K562 (cell line): ENCODE measurements at regions not wholly inside any gene's neighbourhood (a gene's known extent, or its start where the extent isn't known, plus 50 kb on each side); places are given as distances from the start of the nearest gene placed in this dataset.

Experiments used
- ATAC-seq: fragments of 200-7000 bp; cut with Tn5 transposase; 3 replicates; pipeline ENCODE4 v1.9.1; 2020; ENCODE audit warnings: moderate library complexity
- BruUV-seq: library from RNA; stranded (reverse); fragments of 400-500 nt; replicated peaks from 2 replicates; lab custom pipeline; 2021; lab: Mats Ljungman, UMichigan
- CTCF ChIA-PET: fragments of 300-600 bp; formaldehyde crosslinking; extraction: SDS; loops from one replicate; lab custom pipeline; 2021; ENCODE audit warnings: low intra/inter-chr PET ratio; lab: Yijun Ruan, JAX
- POLR2A ChIA-PET: fragments of 300-600, 350-650 bp; sonication (Branson Sonifier 250); formaldehyde crosslinking; extraction: SDS; loops from one replicate; lab custom pipeline; 2021; ENCODE audit warnings: antibody characterized with exemption, inconsistent platforms; lab: Yijun Ruan, JAX
- DNase-seq, 4 experiments: peaks; one replicate each; pipeline versions ENCODE4 v3.0.0 to v3.0.0-alpha.2; 2011 to 2018; ENCODE audit warnings: low spot score in 3 of 4, mixed read lengths in 3 of 4; ENCODE audit errors: extremely low read depth in 1 of 4
- FAIRE-seq: peaks from 2 replicates; lab custom pipeline; 2011; peaks lifted over from hg19 to GRCh38; lab: Jason Lieb, UNC
- H2AFZ ChIP-seq: 2 replicates; pipeline ENCODE4 v1.6.0; 2011; ENCODE audit warnings: low read depth, low read length, control low read depth, inconsistent platforms
- H3K27ac ChIP-seq: fragments of 200-600 bp; 3 replicates; pipeline ENCODE4 v1.8.0; 2011; ENCODE audit warnings: low read depth, mild to moderate bottlenecking, control low read depth, inconsistent platforms, low read length, moderate library complexity, mixed read lengths; ENCODE audit errors: extremely low read depth
- H3K27me3 ChIP-seq, 2 experiments: fragments of 300-600 bp in 1 of 2; 2 replicates in 1 of 2; 3 replicates in 1 of 2; pipeline versions ENCODE4 v1.6.0 to v1.8.0; 2011; ENCODE audit warnings: inconsistent platforms in 2 of 2, low read length in 2 of 2, mild to moderate bottlenecking in 1 of 2, mixed read lengths in 1 of 2, moderate library complexity in 1 of 2; ENCODE audit not compliant: control insufficient read depth in 2 of 2, insufficient read depth in 2 of 2
- H3K36me3 ChIP-seq: fragments of 300-600 bp; 3 replicates; pipeline ENCODE4 v1.8.0; 2011; ENCODE audit warnings: mild to moderate bottlenecking, low read length, inconsistent platforms; ENCODE audit not compliant: control insufficient read depth, insufficient read depth
- H3K4me1 ChIP-seq, 2 experiments: fragments of 200-600 bp in 1 of 2; replicated peaks in 1 of 2; 2 replicates in 1 of 2; 3 replicates in 1 of 2; pipeline versions ENCODE4 v1.5.1 to v1.8.0; 2011; ENCODE audit warnings: inconsistent platforms in 2 of 2, low read length in 2 of 2, mild to moderate bottlenecking in 1 of 2, mixed read lengths in 1 of 2, moderate library complexity in 1 of 2; ENCODE audit not compliant: control insufficient read depth in 2 of 2, insufficient read depth in 2 of 2
- H3K4me2 ChIP-seq: 2 replicates; pipeline ENCODE4 v1.6.1; 2011; ENCODE audit warnings: low read length, control low read depth, inconsistent platforms, mixed read lengths; ENCODE audit not compliant: insufficient read depth
- H3K4me3 ChIP-seq: fragments of 200-600 bp; sonication (generic), shearing (Covaris generic); 2 replicates; pipeline ENCODE4 v1.5.1; 2016; ENCODE audit warnings: control low read depth, inconsistent platforms
- H3K79me2 ChIP-seq: fragments of 200-600 bp; 3 replicates; pipeline ENCODE4 v1.8.0; 2011; ENCODE audit warnings: low read length, inconsistent platforms; ENCODE audit not compliant: control insufficient read depth, insufficient read depth
- H3K9ac ChIP-seq, 2 experiments: 2 replicates each; pipeline versions ENCODE4 v1.6.0 to v1.6.1; 2011; ENCODE audit warnings: low read depth in 2 of 2, low read length in 2 of 2, control low read depth in 1 of 2, inconsistent platforms in 1 of 2, mild to moderate bottlenecking in 1 of 2, mixed read lengths in 1 of 2; ENCODE audit not compliant: insufficient read depth in 1 of 2
- H3K9me1 ChIP-seq: one replicate; pipeline ENCODE4 v1.6.0; 2011; ENCODE audit warnings: inconsistent platforms, mild to moderate bottlenecking, low read length, moderate library complexity; ENCODE audit not compliant: control insufficient read depth, insufficient read depth
- H3K9me3 ChIP-seq: replicated peaks from 2 replicates; pipeline ENCODE4 v1.5.1; 2011; ENCODE audit warnings: low read depth, low read length, inconsistent platforms; ENCODE audit not compliant: control insufficient read depth, insufficient read depth
- H4K20me1 ChIP-seq: replicated peaks from 2 replicates; pipeline ENCODE4 v1.6.1; 2011; ENCODE audit warnings: low read length, inconsistent platforms, mixed read lengths; ENCODE audit not compliant: control insufficient read depth, insufficient read depth
- ATF7 ChIP-seq: fragments of 450-650 bp; IDR thresholded peaks from 2 replicates; pipeline ENCODE4 v1.7.1; 2014; ENCODE audit warnings: mild to moderate bottlenecking, moderate library complexity
- CHD4 ChIP-seq: fragments of 200-600 bp; sonication (generic); IDR thresholded peaks from 3 replicates; pipeline ENCODE4 v1.6.1; 2012; ENCODE audit warnings: low read depth, mild to moderate bottlenecking, mixed read lengths, low read length, inconsistent platforms; ENCODE audit not compliant: insufficient read depth, insufficient replicate concordance, poor library complexity, severe bottlenecking
- CSDE1 ChIP-seq, 2 experiments: fragments of 450-650 bp; IDR thresholded peaks; 2 replicates each; pipeline ENCODE4 v1.6.1; 2016; ENCODE audit warnings: mild to moderate bottlenecking in 1 of 2
- ESRRA ChIP-seq: fragments of 450-650 bp; IDR thresholded peaks from 2 replicates; pipeline ENCODE4 v1.6.1; 2014; ENCODE audit warnings: low read depth, mild to moderate bottlenecking, moderate library complexity, borderline replicate concordance
- FOXA1 ChIP-seq: fragments of 450-650 bp; IDR thresholded peaks from 2 replicates; pipeline ENCODE4 v1.6.1; 2016; ENCODE audit warnings: mild to moderate bottlenecking, borderline replicate concordance
- GABPB2 ChIP-seq: fragments of 250-450 bp; sonication (Bioruptor Pico); conservative IDR thresholded peaks from 2 replicates; pipeline ENCODE4 v1.5.1; 2021; ENCODE audit warnings: mild to moderate bottlenecking
- KLF6 ChIP-seq: fragments of 250-450 bp; sonication (Bioruptor Pico); IDR thresholded peaks from 2 replicates; pipeline ENCODE4 v1.4.0; 2020; ENCODE audit warnings: mild to moderate bottlenecking, moderate library complexity, borderline replicate concordance
- NFRKB ChIP-seq: fragments of 450-650 bp; IDR thresholded peaks from 2 replicates; pipeline ENCODE4 v1.6.1; 2016; ENCODE audit warnings: low read depth
- RCOR1 ChIP-seq, 2 experiments: IDR thresholded peaks; 2 replicates each; pipeline ENCODE4 v1.6.1; 2012; ENCODE audit warnings: low read depth in 2 of 2, low read length in 2 of 2, borderline replicate concordance in 1 of 2, improper control_type of control experiment in 1 of 2
- RFX5 ChIP-seq: IDR thresholded peaks from 2 replicates; pipeline ENCODE4 v1.6.1; 2011; ENCODE audit warnings: low read depth, mild to moderate bottlenecking, improper control_type of control experiment, low read length
- STAG1 ChIP-seq: sonication (generic); formaldehyde crosslinking; IDR thresholded peaks from 2 replicates; pipeline ENCODE4 v1.5.0; 2020; ENCODE audit warnings: missing genetic modification reagents, borderline replicate concordance
- WGBS: fragments of 100-300 bp; shearing (Covaris generic); methylation state at CpG from one replicate; pipeline ENCODE4 v1.1.6; 2016; ENCODE audit warnings: low coverage, mixed read lengths; ENCODE audit not compliant: insufficient coverage; ENCODE audit errors: missing lambda C conversion rate; 5-methylcytosine and 5-hydroxymethylcytosine counted together
- in situ Hi-C: fragments of 300-500 bp; cut with MboI; formaldehyde crosslinking; loops from 4 replicates; pipeline ENCODE4 v1.15.0; 2018; ENCODE audit warnings: inconsistent platforms, mixed read lengths
- intact Hi-C: fragments of 100-400 bp; cut with micrococcal nuclease; formaldehyde crosslinking; loops from 2 replicates; pipeline ENCODE4 v1.14.2; 2022

GRCh38 chr11:45752106-45752505 lies 52.8 kb upstream of the SLC35C1 start:
- BruUV-seq: no TSS peak
- no peaks in the 10 kb centered on the region for H4K20me1 ChIP-seq
- ATAC-seq (peak; percentile 78), FAIRE-seq (no peak), DNase-seq (peak in 2 of 4 experiments; percentile 18 to 61)
- no peak overlapping the region for H2AFZ ChIP-seq
- no peaks in the 10 kb centered on the region for H3K9me1 ChIP-seq
- CTCF ChIA-PET: no interaction called here
- WGBS: 1% methylated on average over 11 of the region's 11 CpGs
- intact Hi-C loops (no loop called here), in situ Hi-C loops (no loop called here)
- no peak overlapping the region for H3K27ac ChIP-seq
- H3K4me3 ChIP-seq: no peak overlapping the region
- peaks cover 36 to 74% of the 10 kb centered on the region in 2 experiments for H3K27me3 ChIP-seq
- H3K9me3 ChIP-seq: no peaks in the 10 kb centered on the region
- peaks cover 0 to 8% of the 10 kb centered on the region in 2 experiments; a peak in 2 of 5 replicates for H3K4me1 ChIP-seq
- H3K4me2 ChIP-seq: no peak overlapping the region
- H3K9ac ChIP-seq: no peak overlapping the region
- TF ChIP-seq ATF7 (no peak), STAG1 (CRISPR knock-in tag) (no peak), NFRKB (no peak), ESRRA (no peak)
- TF ChIP-seq, all 486 proteins: peak for 0
- POLR2A ChIA-PET: no interaction called here
- Histone ChIP-seq H3K79me2 (no peaks in the 10 kb centered on the region), H3K36me3 (no peaks in the 10 kb centered on the region)

DNA sequence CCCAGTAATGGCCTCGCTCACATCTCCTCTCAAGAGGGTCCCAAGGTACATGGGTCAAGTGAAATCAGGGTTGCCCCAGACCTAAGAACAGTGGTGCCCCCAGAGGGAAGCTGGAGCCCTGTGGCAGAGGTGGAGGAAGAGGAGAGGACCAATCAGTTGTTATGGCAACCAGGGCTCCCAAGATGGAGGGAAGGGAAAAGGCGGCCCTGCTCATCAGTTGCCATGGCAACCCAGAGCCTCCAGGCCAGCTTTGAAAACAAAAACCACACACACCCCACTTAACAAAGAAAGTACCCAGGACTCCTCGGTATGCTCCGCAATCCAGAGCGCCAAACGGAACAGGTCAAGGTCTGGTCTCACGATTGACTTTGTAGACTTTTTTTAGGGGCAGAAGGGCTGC lies 53.5 kb upstream of the SLC35C1 start:
- H4K20me1 ChIP-seq: no peaks in the 10 kb centered on the region
- no peak for FAIRE-seq
- no peak for ATAC-seq
- peaks cover 0 to 6% of the 10 kb centered on the region in 2 experiments; a peak in 2 of 5 replicates for H3K4me1 ChIP-seq
- H3K27me3 ChIP-seq: peaks cover 36 to 75% of the 10 kb centered on the region in 2 experiments
- no peak overlapping the region for H3K4me2 ChIP-seq
- H3K4me3 ChIP-seq: no peak overlapping the region
- CTCF ChIA-PET: no interaction called here
- H3K79me2 ChIP-seq: no peaks in the 10 kb centered on the region
- no peak overlapping the region for H3K27ac ChIP-seq
- H3K36me3 ChIP-seq: no peaks in the 10 kb centered on the region
- no peaks in the 10 kb centered on the region for H3K9me1 ChIP-seq
- no TSS peak for BruUV-seq
- H3K9ac ChIP-seq: no peak overlapping the region
- in situ Hi-C loops (no loop called here), intact Hi-C loops (no loop called here)
- no peaks in the 10 kb centered on the region for H3K9me3 ChIP-seq
- WGBS: 4% methylated on average over 7 of the region's 7 CpGs
- H2AFZ ChIP-seq: no peak overlapping the region
- POLR2A ChIA-PET: interaction anchor here (0.6 kb wide), 1 partner anchor 47 kb away, joined by 3 read pairs; no protein-coding TSS in a partner anchor
- DNase-seq: peak; percentile 21 to 42 (median 24)
- TF ChIP-seq CHD4: no peak
- TF ChIP-seq GABPB2 (CRISPR knock-in tag): no peak
- TF ChIP-seq KLF6 (CRISPR knock-in tag): no peak
- TF ChIP-seq RCOR1 (IDR thresholded peaks at IDR 0.05; ENCODE audit: borderline replicate concordance in 1 of 2, low read depth in 2 of 2, low read length in 2 of 2): peak in 1 of 2 experiments; percentile 42; a peak in 1 of 4 replicates
- peak; percentile 86 for TF ChIP-seq RFX5
- peak in 1 of 2 experiments; percentile 69; a peak in 2 of 4 replicates for TF ChIP-seq CSDE1 (IDR thresholded peaks at IDR 0.05)
- TF ChIP-seq FOXA1: no peak
